ENCODE measurements at regions not wholly inside any gene's neighbourhood (a gene's known extent, or its start where the extent isn't known, plus 50 kb on each side); places are given as distances from the start of the nearest gene placed in this dataset.
A peak's percentile ranks its signal among the peaks of the same experiment; 100 is the strongest.

- peak overlapping the region; percentile 37 for H3K27ac ChIP-seq (ENCODE audit: low read length)
- H3K9me3 ChIP-seq (ENCODE audit: low read length), result no peaks in the 10 kb centered on the region
- no peak overlapping the region for H3K4me2 ChIP-seq (ENCODE audit: low read length)
- no peaks in the 10 kb centered on the region for H3K79me2 ChIP-seq (replicated peaks; ENCODE audit: insufficient read depth, low read length)
- no peaks in the 10 kb centered on the region for H3K36me3 ChIP-seq (ENCODE audit: insufficient read depth, low read length)
- H4K20me1 ChIP-seq (ENCODE audit: insufficient read depth), result no peaks in the 10 kb centered on the region
- no peak overlapping the region for H3K4me3 ChIP-seq (ENCODE audit: low read length)
- no peak overlapping the region for H3K9ac ChIP-seq (ENCODE audit: low read length)
- TF ChIP-seq MXI1 (conservative IDR thresholded peaks at IDR 0.05; ENCODE audit: poor library complexity, severe bottlenecking), result no peak
- no peaks in the 10 kb centered on the region for H3K9me2 ChIP-seq (ENCODE audit: insufficient read depth, low read length)
- H3K27me3 ChIP-seq (ENCODE audit: insufficient read depth, low read depth, low read length), result no peaks in the 10 kb centered on the region
- no peaks in the 10 kb centered on the region for H3F3A ChIP-seq (ENCODE audit: insufficient read depth, low read length, poor library complexity, severe bottlenecking)
- H2AFZ ChIP-seq (ENCODE audit: low read depth, low read length), result no peak overlapping the region
Measured at GRCh38 chr2:106280722-106281446, 86.8 kb upstream of the UXS1 start.

- H3K79me2 ChIP-seq (replicated peaks; ENCODE audit: insufficient read depth, low read length), result no peaks in the 10 kb centered on the region
- H3K4me2 ChIP-seq (ENCODE audit: low read length), result no peak overlapping the region
- no peaks in the 10 kb centered on the region for H3K27me3 ChIP-seq (ENCODE audit: insufficient read depth, low read depth, low read length)
- H3K9me3 ChIP-seq (ENCODE audit: low read length), result no peaks in the 10 kb centered on the region
- no peaks in the 10 kb centered on the region for H4K20me1 ChIP-seq (ENCODE audit: insufficient read depth)
- H3F3A ChIP-seq (ENCODE audit: insufficient read depth, low read length, poor library complexity, severe bottlenecking), result no peaks in the 10 kb centered on the region
- H2AFZ ChIP-seq (ENCODE audit: low read depth, low read length), result no peak overlapping the region
- H3K9ac ChIP-seq (ENCODE audit: low read length), result no peak overlapping the region
- H3K9me2 ChIP-seq (ENCODE audit: insufficient read depth, low read length), result no peaks in the 10 kb centered on the region
- no peak overlapping the region for H3K27ac ChIP-seq (ENCODE audit: low read length)
- no peaks in the 10 kb centered on the region for H3K36me3 ChIP-seq (ENCODE audit: insufficient read depth, low read length)
- H3K4me3 ChIP-seq (ENCODE audit: low read length), result no peak overlapping the region
- TF ChIP-seq SMC3 (conservative IDR thresholded peaks at IDR 0.05; ENCODE audit: poor library complexity) (no peak), TAF1 (IDR thresholded peaks at IDR 0.05; ENCODE audit: low read depth) (no peak), EP300 (conservative IDR thresholded peaks at IDR 0.05; ENCODE audit: poor library complexity, severe bottlenecking) (no peak), REST (IDR thresholded peaks at IDR 0.05; ENCODE audit: borderline replicate concordance) (no peak), MXI1 (conservative IDR thresholded peaks at IDR 0.05; ENCODE audit: poor library complexity, severe bottlenecking) (no peak), RAD21 (conservative IDR thresholded peaks at IDR 0.05) (no peak), EZH2 (IDR thresholded peaks at IDR 0.05; ENCODE audit: borderline replicate concordance, insufficient read depth, low read length, poor library complexity, severe bottlenecking) (no peak), CTCF (IDR thresholded peaks at IDR 0.05; ENCODE audit: poor library complexity, severe bottlenecking) (no peak), POLR2AphosphoS5 (IDR thresholded peaks at IDR 0.05) (no peak)
Measured at GRCh38 chr2:106280224-106280623, 86.1 kb upstream of the UXS1 start.

Data from neural cell (in vitro differentiated cells).